ENCODE measurements at regions not wholly inside any gene's neighbourhood (a gene's known extent, or its start where the extent isn't known, plus 50 kb on each side); places are given as distances from the start of the nearest gene placed in this dataset.

GRCh38 chr21:24988941-24989340 lies 618.3 kb downstream of the MRPL39 start:
- no peak for DNase-seq

DNA sequence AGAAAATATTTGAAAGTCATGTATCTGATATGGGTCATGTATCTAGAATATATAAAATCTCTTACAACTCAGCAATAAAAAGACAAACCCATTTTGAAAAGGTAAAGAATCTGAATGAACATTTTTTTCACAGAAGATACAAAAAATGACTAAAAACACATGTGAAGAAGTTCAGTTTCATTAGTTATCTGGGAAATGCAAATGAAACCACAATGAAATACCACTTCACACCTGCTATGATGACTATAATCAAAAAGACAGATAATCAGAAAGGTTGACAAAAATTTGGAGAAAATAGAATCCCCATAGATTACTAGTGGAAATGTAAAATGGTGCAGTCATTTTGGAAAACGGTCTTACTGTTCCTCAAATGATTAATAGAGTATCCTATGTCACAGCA lies 631.0 kb downstream of the MRPL39 start:
- DNase-seq, result no peak

DNA sequence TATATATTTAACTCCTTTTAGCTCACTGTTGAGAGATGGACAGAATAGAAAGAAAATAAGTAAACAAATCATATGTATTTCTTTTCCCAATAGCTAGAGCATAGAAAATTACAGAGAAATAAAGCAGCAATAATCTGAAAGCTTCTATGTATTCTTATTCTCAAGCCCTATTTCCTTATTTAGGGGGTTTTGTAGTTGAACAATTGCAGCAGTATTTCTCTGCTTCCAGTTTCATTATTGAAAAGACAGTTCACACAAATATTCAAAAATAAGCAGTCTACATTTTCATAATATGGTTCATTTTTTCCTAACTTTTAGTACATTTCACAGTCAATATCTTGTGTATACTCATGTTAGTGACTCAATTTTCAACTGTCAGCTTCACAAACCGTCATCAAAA lies 638.2 kb downstream of the MRPL39 start:
- no peak for DNase-seq

DNA sequence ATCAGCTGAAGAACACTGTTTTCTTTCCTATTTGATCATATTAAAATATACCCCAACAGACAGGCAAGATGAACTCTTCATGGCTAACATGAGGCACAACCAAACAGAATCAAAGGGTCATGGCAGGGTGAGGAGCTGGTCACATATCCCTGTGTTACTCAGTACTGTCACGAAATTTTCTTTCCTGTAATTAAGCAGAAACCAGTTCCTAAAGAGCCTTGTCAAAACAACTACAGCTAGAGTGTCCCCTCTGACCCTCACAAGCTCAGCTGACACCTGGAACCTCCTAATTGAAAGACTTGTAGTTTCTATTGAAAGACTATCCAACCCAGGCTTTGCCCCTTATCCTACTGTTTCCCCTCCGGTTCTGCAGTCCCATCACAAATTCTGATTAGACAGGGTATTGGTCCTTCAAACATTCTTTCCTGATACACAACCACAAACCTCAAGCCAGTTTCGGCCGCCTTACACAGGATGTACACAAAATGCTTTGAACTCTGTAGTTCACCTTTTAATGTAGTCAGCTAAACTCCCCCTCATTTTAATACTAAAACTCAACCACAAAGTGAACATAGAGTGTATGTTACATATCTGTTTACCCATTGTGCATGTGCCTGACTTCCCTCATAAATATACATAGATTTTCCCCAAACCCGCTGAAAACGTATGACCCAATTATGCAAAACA lies 651.9 kb downstream of the MRPL39 start:
- DNase-seq, result no peak

- DNase-seq, result no peak
These were observed 659.1 kb downstream of the MRPL39 start for GRCh38 chr21:24948186-24948585.

DNA sequence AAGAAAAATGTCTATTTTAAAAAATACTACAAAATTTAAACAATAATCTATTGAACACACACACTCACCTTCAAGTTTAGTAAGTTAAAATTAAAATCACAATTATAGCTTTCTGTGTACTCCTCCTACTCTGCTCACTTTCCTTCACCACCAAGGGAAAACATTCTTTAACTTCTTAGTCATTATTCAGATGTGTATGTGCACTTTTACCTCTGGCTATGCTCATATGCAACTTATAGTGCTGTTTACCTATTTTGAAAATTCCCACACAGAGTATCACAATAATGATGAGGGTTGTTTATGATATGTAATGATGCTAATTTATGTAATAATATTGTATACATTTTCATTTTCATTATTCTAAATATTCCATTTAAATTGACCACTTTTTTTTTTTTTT lies 661.4 kb downstream of the MRPL39 start:
- no peak for DNase-seq

GRCh38 chr21:24941316-24942185 lies 665.7 kb downstream of the MRPL39 start:
- DNase-seq, result peak; percentile 4

DNA sequence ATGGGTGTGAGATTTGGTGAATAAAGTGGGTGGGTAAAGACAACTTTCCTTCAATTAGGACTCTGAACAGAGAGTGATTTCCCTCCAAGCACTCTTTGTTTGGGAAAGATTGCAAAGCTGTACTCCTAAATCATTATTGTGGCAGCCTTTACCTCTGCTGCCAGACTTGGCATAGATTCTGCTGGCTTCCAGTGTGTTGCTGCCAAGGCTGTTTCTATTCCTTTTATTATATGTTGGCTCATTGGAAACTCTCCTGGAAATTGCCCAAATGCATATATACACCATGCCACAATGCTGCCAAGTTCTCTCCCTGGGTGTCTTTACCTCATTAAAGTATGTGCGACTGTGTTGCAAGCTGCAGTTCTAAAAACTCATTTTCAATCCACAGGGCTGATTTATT lies 668.0 kb downstream of the MRPL39 start:
- DNase-seq, result no peak

- DNase-seq, result no peak
These were observed 668.7 kb downstream of the MRPL39 start for GRCh38 chr21:24938573-24938972.

DNA sequence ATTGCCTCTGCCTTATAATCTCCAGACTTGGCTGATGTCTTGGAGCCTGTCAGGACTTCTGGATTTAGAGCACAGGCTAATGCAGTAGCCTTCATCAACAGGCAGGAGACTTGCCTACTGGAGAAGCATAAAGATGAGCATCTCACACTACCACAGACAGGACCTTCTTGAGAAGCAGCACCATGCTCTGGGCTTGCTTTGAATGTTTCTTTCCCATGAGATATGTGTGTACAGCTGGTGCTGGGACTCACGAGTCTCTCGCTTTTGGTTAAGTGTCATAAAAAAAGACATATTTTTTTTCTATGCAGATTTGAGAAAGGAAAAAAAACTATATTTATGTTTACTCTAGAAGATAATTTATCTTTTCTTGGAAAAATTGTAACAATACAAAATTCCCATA lies 671.3 kb downstream of the MRPL39 start:
- no peak for DNase-seq

- no peak for DNase-seq
These were observed 696.7 kb downstream of the MRPL39 start for GRCh38 chr21:24910591-24910990.

GRCh38 chr21:24903994-24904635 lies 703.2 kb downstream of the MRPL39 start:
- no peak for DNase-seq

- DNase-seq, result no peak
These were observed 708.1 kb downstream of the MRPL39 start for GRCh38 chr21:24899138-24899537.

- no peak for DNase-seq
These were observed 709.4 kb downstream of the MRPL39 start for GRCh38 chr21:24897883-24898282.

GRCh38 chr21:24896735-24897124 lies 710.6 kb downstream of the MRPL39 start:
- DNase-seq, result no peak

GRCh38 chr21:24895885-24896734 lies 711.2 kb downstream of the MRPL39 start:
- peak; percentile 49 for DNase-seq

DNA sequence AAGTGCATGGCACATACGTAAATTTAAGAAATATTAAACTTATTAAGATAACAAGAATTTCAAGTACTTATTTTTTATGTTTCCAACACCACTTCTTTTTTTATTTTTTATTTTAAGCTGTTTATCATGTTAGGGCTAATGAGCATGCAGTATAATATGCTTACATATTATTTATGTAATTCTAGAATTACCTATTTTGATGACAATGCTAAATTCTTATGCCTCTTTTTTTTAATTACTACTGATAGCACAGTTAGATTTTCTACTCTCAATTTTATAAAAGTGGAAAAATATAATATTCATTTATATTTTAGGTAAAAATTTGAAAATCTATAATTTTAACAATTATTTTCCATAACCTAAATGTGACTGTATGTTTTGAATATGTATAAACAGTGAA lies 713.0 kb downstream of the MRPL39 start:
- no peak for DNase-seq

- DNase-seq, result no peak
These were observed 717.3 kb downstream of the MRPL39 start for GRCh38 chr21:24890021-24890420.

DNA sequence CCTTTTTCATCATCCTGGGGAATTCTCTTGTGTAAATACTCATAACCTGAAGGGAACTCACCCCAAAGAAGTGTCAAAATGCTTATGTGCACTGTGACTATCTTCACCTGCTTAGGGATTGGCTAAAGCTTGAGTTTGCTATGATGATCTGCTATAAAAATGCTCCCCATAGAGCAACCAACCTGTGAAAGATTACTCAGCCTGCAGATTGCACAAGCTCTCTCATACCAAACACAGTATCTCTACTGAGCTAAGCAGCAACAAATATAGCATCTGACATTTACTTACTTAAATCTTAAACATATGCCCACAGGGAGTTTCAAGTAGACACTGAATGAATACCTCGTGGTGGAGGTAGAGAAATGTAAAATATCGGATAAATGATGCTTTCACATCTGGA lies 725.8 kb downstream of the MRPL39 start:
- DNase-seq, result no peak

DNA sequence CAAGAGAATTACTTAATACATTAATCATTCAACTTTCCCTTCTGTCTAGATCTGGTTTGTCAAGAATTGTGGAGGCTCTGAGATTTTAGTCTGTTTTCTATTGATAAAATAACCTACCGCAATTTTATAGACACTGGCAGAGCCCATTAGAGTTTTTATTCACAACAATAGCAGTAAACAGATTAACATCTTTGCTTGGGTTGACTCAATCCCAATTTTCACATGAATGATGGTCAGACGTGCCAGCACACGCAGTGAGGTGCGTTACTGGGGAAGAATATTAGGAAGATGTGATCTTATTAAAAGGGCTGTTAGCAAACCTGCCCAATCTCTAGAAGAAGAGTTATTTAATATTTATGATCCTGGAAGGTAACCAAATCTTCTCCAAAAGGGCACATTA lies 736.6 kb downstream of the MRPL39 start:
- DNase-seq, result no peak

DNA sequence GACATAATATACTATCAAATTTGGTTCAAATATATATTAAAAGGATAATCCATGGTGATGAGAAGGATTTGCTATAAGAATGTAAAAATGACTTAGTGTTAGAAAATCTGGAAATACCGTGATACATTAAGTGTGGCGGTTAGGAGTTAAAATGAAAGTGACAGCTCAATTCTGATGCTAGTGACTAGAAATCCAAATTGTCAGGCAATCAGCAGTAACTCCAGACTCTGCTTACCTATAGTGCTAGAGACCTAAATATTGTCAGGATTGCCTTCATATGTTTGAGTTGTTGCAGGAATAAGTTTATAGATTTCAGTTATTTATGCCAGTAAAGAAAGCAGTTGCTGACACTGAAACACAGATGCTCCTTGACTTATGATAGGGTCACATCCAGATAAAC lies 737.4 kb downstream of the MRPL39 start:
- no peak for DNase-seq

DNA sequence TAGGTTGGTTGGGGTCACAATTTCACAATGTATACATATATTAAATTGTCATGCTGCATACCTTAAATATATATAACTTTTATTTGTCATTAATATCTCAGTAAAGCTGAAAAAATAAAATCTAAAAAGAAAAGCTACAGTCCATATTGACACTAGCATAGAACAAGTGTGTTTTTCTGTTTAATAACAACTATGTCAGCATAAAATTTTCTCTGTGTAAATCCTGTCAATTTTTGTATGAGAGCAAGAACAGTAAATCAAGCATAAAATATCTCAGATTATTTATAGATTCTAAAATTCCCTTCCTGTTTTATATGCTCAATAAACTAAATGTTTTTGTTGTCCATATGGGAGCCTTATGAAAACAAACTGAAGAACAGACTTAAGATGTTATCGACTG lies 739.2 kb downstream of the MRPL39 start:
- DNase-seq, result no peak

- no peak for DNase-seq
These were observed 745.8 kb downstream of the MRPL39 start for GRCh38 chr21:24861471-24861870.

Measured in DMS53 (cell line).